GM21619 (cell line): ENCODE measurements at regions not wholly inside any gene's neighbourhood (a gene's known extent, or its start where the extent isn't known, plus 50 kb on each side); places are given as distances from the start of the nearest gene placed in this dataset.
"Not testable (repeated sequence)": the region's sequence is repeated elsewhere in the genome, so short reads cannot be mapped to it uniquely, and the experiment has no call there.

Source experiments
- ATAC-seq: cut with Tn5 transposase; IDR thresholded peaks from one replicate; pipeline ENCODE4 v1.9.1; 2021; ENCODE audit not compliant: unreplicated experiment

- ATAC-seq: no peak
Measured at GRCh38 chr2:114252713-114253112, 189.7 kb upstream of the DPP10 start.

GRCh38 chr2:114254875-114255274 is 187.6 kb upstream of the DPP10 start:
- ATAC-seq: no peak

GRCh38 chr2:114259389-114259788 is 183.1 kb upstream of the DPP10 start:
- ATAC-seq: no peak

GRCh38 chr2:114261366-114261765 is 181.1 kb upstream of the DPP10 start:
- no peak for ATAC-seq

GRCh38 chr2:114265261-114265660 is 177.2 kb upstream of the DPP10 start:
- ATAC-seq: no peak

- no peak for ATAC-seq
Measured at GRCh38 chr2:114274957-114275356, 167.5 kb upstream of the DPP10 start.

GRCh38 chr2:114281188-114281587 is 161.3 kb upstream of the DPP10 start:
- no peak for ATAC-seq

- no peak for ATAC-seq
Measured at GRCh38 chr2:114283774-114284173, 158.7 kb upstream of the DPP10 start.

- no peak for ATAC-seq
Measured at GRCh38 chr2:114286438-114286837, 156.0 kb upstream of the DPP10 start.

- no peak for ATAC-seq
Measured at GRCh38 chr2:114293355-114293754, 149.1 kb upstream of the DPP10 start.

GRCh38 chr2:114294741-114295140 is 147.7 kb upstream of the DPP10 start:
- ATAC-seq: no peak

- not testable (repeated sequence) for ATAC-seq
Measured at GRCh38 chr2:114300351-114300750, 142.1 kb upstream of the DPP10 start.

GRCh38 chr2:114316532-114317300 is 125.7 kb upstream of the DPP10 start:
- no peak for ATAC-seq

- no peak for ATAC-seq
Measured at GRCh38 chr2:114330594-114330993, 111.8 kb upstream of the DPP10 start.

- ATAC-seq: no peak
Measured at GRCh38 chr2:114331934-114332333, 110.5 kb upstream of the DPP10 start.

GRCh38 chr2:114345246-114345645 is 97.2 kb upstream of the DPP10 start:
- ATAC-seq: no peak

- ATAC-seq: no peak
Measured at GRCh38 chr2:114346658-114347057, 95.8 kb upstream of the DPP10 start.

GRCh38 chr2:114350186-114350725 is 92.2 kb upstream of the DPP10 start:
- ATAC-seq: no peak

GRCh38 chr2:114352988-114353387 is 89.5 kb upstream of the DPP10 start:
- no peak for ATAC-seq

- no peak for ATAC-seq
Measured at GRCh38 chr2:114354199-114354598, 88.2 kb upstream of the DPP10 start.

- ATAC-seq: no peak
Measured at GRCh38 chr2:114368705-114369104, 73.7 kb upstream of the DPP10 start.

- not testable (repeated sequence) for ATAC-seq
Measured at GRCh38 chr2:114371721-114372120, 70.7 kb upstream of the DPP10 start.

- ATAC-seq: no peak
Measured at GRCh38 chr2:114373591-114373990, 68.8 kb upstream of the DPP10 start.
